Ishikawa (cell line): ENCODE measurements at regions not wholly inside any gene's neighbourhood (a gene's known extent, or its start where the extent isn't known, plus 50 kb on each side); places are given as distances from the start of the nearest gene placed in this dataset.

ENCODE experiments used
- CEBPB ChIP-seq: IDR thresholded peaks from 2 replicates; pipeline ENCODE4 v1.6.1; 2012
- CREB1 ChIP-seq: IDR thresholded peaks from 2 replicates; pipeline ENCODE4 v1.6.1; 2012; ENCODE audit warnings: low read depth
- EGR1 ChIP-seq: IDR thresholded peaks from 2 replicates; pipeline ENCODE4 v1.6.1; 2012
- EP300 ChIP-seq: IDR thresholded peaks from 2 replicates; pipeline ENCODE4 v1.6.1; 2012; ENCODE audit warnings: borderline replicate concordance
- FOXM1 ChIP-seq: IDR thresholded peaks from 2 replicates; pipeline ENCODE4 v1.6.1; 2012; ENCODE audit warnings: low read depth, borderline replicate concordance
- NFIC ChIP-seq: IDR thresholded peaks from 2 replicates; pipeline ENCODE4 v1.6.1; 2012
- RAD21 ChIP-seq: IDR thresholded peaks from 2 replicates; pipeline ENCODE4 v1.6.1; 2012; ENCODE audit warnings: low read depth
- REST ChIP-seq: IDR thresholded peaks from 2 replicates; pipeline ENCODE4 v1.6.1; 2012; ENCODE audit warnings: low read depth, mild to moderate bottlenecking
- TAF1 ChIP-seq: IDR thresholded peaks from 2 replicates; pipeline ENCODE4 v1.6.1; 2012; ENCODE audit warnings: low read depth, mild to moderate bottlenecking
- TCF12 ChIP-seq: IDR thresholded peaks from 2 replicates; pipeline ENCODE4 v1.6.1; 2012; ENCODE audit warnings: low read depth
- TEAD4 ChIP-seq: IDR thresholded peaks from 2 replicates; pipeline ENCODE4 v1.6.1; 2012
- YY1 ChIP-seq: IDR thresholded peaks from 2 replicates; pipeline ENCODE4 v1.6.1; 2012; ENCODE audit warnings: low read depth
- ZBTB7A ChIP-seq: IDR thresholded peaks from 2 replicates; pipeline ENCODE4 v1.6.1; 2012; ENCODE audit warnings: low read depth
- TF ChIP-seq, protein P1 (sequence below): IDR thresholded peaks from 2 replicates; pipeline ENCODE4 v1.6.1; 2012
- TF ChIP-seq, protein P2 (sequence below): IDR thresholded peaks from 2 replicates; pipeline ENCODE4 v1.6.1; 2012

- TF ChIP-seq, protein P1, sequence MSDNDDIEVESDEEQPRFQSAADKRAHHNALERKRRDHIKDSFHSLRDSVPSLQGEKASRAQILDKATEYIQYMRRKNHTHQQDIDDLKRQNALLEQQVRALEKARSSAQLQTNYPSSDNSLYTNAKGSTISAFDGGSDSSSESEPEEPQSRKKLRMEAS, result no peak
- TF ChIP-seq CREB1, result no peak
- no peak for TF ChIP-seq REST
- TF ChIP-seq NFIC, result no peak
- no peak for TF ChIP-seq YY1
These were observed 315.7 kb upstream of the PROK2 start for GRCh38 chr3:72100601-72101187.

GRCh38 chr3:72100080-72100511 lies 315.1 kb upstream of the PROK2 start:
- TF ChIP-seq, protein P1, result no peak
- TF ChIP-seq FOXM1, result no peak
- TF ChIP-seq, protein P2, sequence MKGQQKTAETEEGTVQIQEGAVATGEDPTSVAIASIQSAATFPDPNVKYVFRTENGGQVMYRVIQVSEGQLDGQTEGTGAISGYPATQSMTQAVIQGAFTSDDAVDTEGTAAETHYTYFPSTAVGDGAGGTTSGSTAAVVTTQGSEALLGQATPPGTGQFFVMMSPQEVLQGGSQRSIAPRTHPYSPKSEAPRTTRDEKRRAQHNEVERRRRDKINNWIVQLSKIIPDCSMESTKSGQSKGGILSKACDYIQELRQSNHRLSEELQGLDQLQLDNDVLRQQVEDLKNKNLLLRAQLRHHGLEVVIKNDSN, result no peak
- TF ChIP-seq CREB1, result no peak
- no peak for TF ChIP-seq NFIC
- no peak for TF ChIP-seq ZBTB7A

DNA sequence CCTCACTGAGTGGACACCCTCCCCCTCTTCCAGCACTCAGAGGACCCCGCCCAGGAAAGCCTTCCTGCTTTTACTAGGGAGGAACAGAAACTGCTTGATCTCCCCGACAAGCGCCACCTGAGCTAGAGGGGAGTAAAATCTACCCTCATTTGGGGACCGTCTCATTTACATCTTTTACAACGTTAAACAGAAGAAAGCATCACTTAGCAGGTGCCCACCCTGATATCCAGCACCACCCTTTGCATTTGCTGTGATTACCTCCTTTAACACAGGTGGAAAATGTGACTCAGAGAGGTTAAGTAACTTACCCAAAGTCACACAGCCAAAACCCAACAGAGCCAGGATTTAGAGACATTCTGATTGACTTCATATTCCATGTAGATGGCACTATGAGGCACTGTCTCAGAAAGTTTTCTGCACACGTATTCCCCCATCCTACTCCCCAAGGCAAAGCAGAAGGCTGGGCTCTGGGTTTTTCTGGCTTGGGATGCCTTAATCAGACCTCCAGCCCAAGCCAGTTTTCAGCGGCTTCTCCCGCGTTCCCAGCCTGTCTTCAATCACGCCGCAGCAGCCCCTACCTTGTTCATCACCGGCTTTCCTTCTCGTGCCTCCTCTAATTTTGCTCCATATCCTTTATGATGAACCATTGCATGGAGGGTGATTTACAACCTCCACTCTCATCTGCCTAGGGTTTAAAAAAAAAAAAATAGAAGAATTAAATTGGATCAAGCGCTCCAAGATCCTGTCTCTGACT lies 314.6 kb upstream of the PROK2 start:
- TF ChIP-seq EP300 (no peak), NFIC (no peak), CEBPB (no peak), ZBTB7A (no peak), CREB1 (no peak), TAF1 (no peak), TEAD4 (no peak), FOXM1 (no peak), YY1 (no peak), RAD21 (no peak), EGR1 (no peak), REST (no peak), TCF12 (no peak)
- TF ChIP-seq, protein P1, result no peak
- TF ChIP-seq, protein P2, result no peak

GRCh38 chr3:72097053-72097452 lies 312.1 kb upstream of the PROK2 start:
- TF ChIP-seq NFIC (no peak), CEBPB (no peak), YY1 (no peak), CREB1 (no peak), TEAD4 (no peak), RAD21 (no peak), TCF12 (no peak), EP300 (no peak), TAF1 (no peak), ZBTB7A (no peak), REST (no peak)
- TF ChIP-seq, protein P1, result no peak
- TF ChIP-seq, protein P2, result no peak
